GM12878 (cell line): ENCODE measurements at regions not wholly inside any gene's neighbourhood (a gene's known extent, or its start where the extent isn't known, plus 50 kb on each side); places are given as distances from the start of the nearest gene placed in this dataset.

Experiments
- BCL11A ChIP-seq: IDR thresholded peaks from 2 replicates; pipeline ENCODE4 v1.6.1; 2011; ENCODE audit warnings: low read depth, low read length
- HDGF ChIP-seq: fragments of 450-650 bp; IDR thresholded peaks from 2 replicates; pipeline ENCODE4 v1.6.1; 2016; ENCODE audit warnings: antibody characterized with exemption
- POLR2AphosphoS5 ChIP-seq: IDR thresholded peaks from 2 replicates; pipeline ENCODE4 v1.6.1; 2011; ENCODE audit warnings: mild to moderate bottlenecking, low read length, inconsistent platforms
- RAD21 ChIP-seq: IDR thresholded peaks from 2 replicates; pipeline ENCODE4 v1.6.1; 2011; ENCODE audit warnings: mild to moderate bottlenecking, low read depth, low read length, moderate library complexity; ENCODE audit not compliant: insufficient read depth
- SP1 ChIP-seq: IDR thresholded peaks from one replicate; pipeline ENCODE4 v1.6.1; 2011; ENCODE audit warnings: low read depth, low read length
- STAT3 ChIP-seq: IDR thresholded peaks from 2 replicates; pipeline ENCODE4 v1.6.1; 2011; ENCODE audit warnings: low read depth, low read length, improper control_type of control experiment
- TAF1 ChIP-seq: IDR thresholded peaks from 2 replicates; pipeline ENCODE4 v1.6.1; 2011; ENCODE audit warnings: mild to moderate bottlenecking, low read depth, low read length, borderline replicate concordance
- USF2 ChIP-seq: IDR thresholded peaks from 2 replicates; pipeline ENCODE4 v1.6.1; 2011; ENCODE audit warnings: low read depth, low read length, improper control_type of control experiment, borderline replicate concordance
- ZNF207 ChIP-seq: fragments of 450-650 bp; IDR thresholded peaks from 2 replicates; pipeline ENCODE4 v1.6.1; 2014; ENCODE audit warnings: antibody characterized with exemption, mild to moderate bottlenecking, borderline replicate concordance
- ZNF274 ChIP-seq: IDR thresholded peaks from one replicate; pipeline ENCODE4 v1.8.0; 2011; ENCODE audit not compliant: insufficient read length, insufficient read depth

- TF ChIP-seq BCL11A (no peak), TAF1 (no peak), ZNF207 (no peak), SP1 (no peak), ZNF274 (no peak), POLR2AphosphoS5 (no peak), STAT3 (no peak), RAD21 (no peak), USF2 (no peak; the same call in 1 of the 2 replicates), HDGF (no peak)
Observed at GRCh38 chr4:11138964-11139363, 289.7 kb downstream of the HS3ST1 start.
